Forelimb muscle (tissue), 1 donor: ENCODE measurements at regions not wholly inside any gene's neighbourhood (a gene's known extent, or its start where the extent isn't known, plus 50 kb on each side); places are given as distances from the start of the nearest gene placed in this dataset.

Experiments used
- DNase-seq: peaks from one replicate; pipeline ENCODE4 v3.0.0-alpha.2; 2013; ENCODE audit warnings: low read depth

GRCh38 chrX:5086388-5086787 lies 1142.3 kb downstream of the NLGN4X start:
- no peak for DNase-seq

GRCh38 chrX:5084279-5084678 lies 1144.4 kb downstream of the NLGN4X start:
- no peak for DNase-seq

- DNase-seq: no peak
Observed at GRCh38 chrX:5082705-5083104, 1146.0 kb downstream of the NLGN4X start.

- no peak for DNase-seq
Observed at GRCh38 chrX:5080791-5081190, 1147.9 kb downstream of the NLGN4X start.

GRCh38 chrX:5068550-5068949 lies 1160.1 kb downstream of the NLGN4X start:
- no peak for DNase-seq

- no peak for DNase-seq
Observed at GRCh38 chrX:5057786-5058185, 1170.9 kb downstream of the NLGN4X start.

- no peak for DNase-seq
Observed at GRCh38 chrX:5054852-5055251, 1173.8 kb downstream of the NLGN4X start.

- DNase-seq: peak; percentile 2
Observed at GRCh38 chrX:5051831-5052491, 1176.7 kb downstream of the NLGN4X start.

GRCh38 chrX:5042563-5042962 lies 1186.1 kb downstream of the NLGN4X start:
- DNase-seq: no peak

GRCh38 chrX:5031792-5032191 lies 1196.9 kb downstream of the NLGN4X start:
- no peak for DNase-seq

GRCh38 chrX:5015451-5015850 lies 1213.2 kb downstream of the NLGN4X start:
- DNase-seq: no peak

GRCh38 chrX:4994855-4995254 lies 1233.8 kb downstream of the NLGN4X start:
- DNase-seq: no peak

GRCh38 chrX:4978613-4979012 lies 1250.1 kb downstream of the NLGN4X start:
- no peak for DNase-seq

- no peak for DNase-seq
Observed at GRCh38 chrX:4971646-4972045, 1257.0 kb downstream of the NLGN4X start.

- DNase-seq: no peak
Observed at GRCh38 chrX:4964112-4964511, 1250.7 kb upstream of the PRKX start.

GRCh38 chrX:4963432-4963831 lies 1250.0 kb upstream of the PRKX start:
- DNase-seq: no peak

GRCh38 chrX:4944767-4945166 lies 1231.3 kb upstream of the PRKX start:
- DNase-seq: no peak

GRCh38 chrX:4936315-4936714 lies 1222.9 kb upstream of the PRKX start:
- DNase-seq: no peak

- no peak for DNase-seq
Observed at GRCh38 chrX:4935846-4936245, 1222.4 kb upstream of the PRKX start.

- DNase-seq: no peak
Observed at GRCh38 chrX:4935401-4935800, 1222.0 kb upstream of the PRKX start.

GRCh38 chrX:4932790-4933189 lies 1219.3 kb upstream of the PRKX start:
- no peak for DNase-seq

- no peak for DNase-seq
Observed at GRCh38 chrX:4930426-4930825, 1217.0 kb upstream of the PRKX start.

- DNase-seq: no peak
Observed at GRCh38 chrX:4925911-4926310, 1212.5 kb upstream of the PRKX start.

- no peak for DNase-seq
Observed at GRCh38 chrX:4909348-4909747, 1195.9 kb upstream of the PRKX start.
